HG03575 (cell line): ENCODE measurements at regions not wholly inside any gene's neighbourhood (a gene's known extent, or its start where the extent isn't known, plus 50 kb on each side); places are given as distances from the start of the nearest gene placed in this dataset.

ENCODE experiments used
- ATAC-seq: cut with Tn5 transposase; IDR thresholded peaks from one replicate; pipeline ENCODE4 v1.9.1; 2021; ENCODE audit not compliant: unreplicated experiment, insufficient number of reproducible peaks, low FRiP score; ENCODE audit errors: extremely low read depth

- ATAC-seq: no peak
Observed at GRCh38 chr6:169034516-169035167, 219.0 kb downstream of the THBS2 start.

GRCh38 chr6:169029861-169030260 is 223.8 kb downstream of the THBS2 start:
- no peak for ATAC-seq

- ATAC-seq: no peak
Observed at GRCh38 chr6:169028343-169028742, 225.3 kb downstream of the THBS2 start.

- ATAC-seq: no peak
Observed at GRCh38 chr6:169026175-169026574, 227.5 kb downstream of the THBS2 start.

- no peak for ATAC-seq
Observed at GRCh38 chr6:169024047-169024660, 229.5 kb downstream of the THBS2 start.

- no peak for ATAC-seq
Observed at GRCh38 chr6:169023161-169023874, 230.3 kb downstream of the THBS2 start.

GRCh38 chr6:169022079-169022478 is 231.6 kb downstream of the THBS2 start:
- no peak for ATAC-seq

GRCh38 chr6:169020821-169021220 is 232.8 kb downstream of the THBS2 start:
- no peak for ATAC-seq

- ATAC-seq: no peak
Observed at GRCh38 chr6:169019727-169020491, 233.7 kb downstream of the THBS2 start.

GRCh38 chr6:169019111-169019510 is 234.5 kb downstream of the THBS2 start:
- ATAC-seq: no peak

- ATAC-seq: no peak
Observed at GRCh38 chr6:169016758-169017157, 236.9 kb downstream of the THBS2 start.

- ATAC-seq: no peak
Observed at GRCh38 chr6:169014211-169015197, 239.1 kb downstream of the THBS2 start.

- no peak for ATAC-seq
Observed at GRCh38 chr6:169009628-169010027, 244.0 kb downstream of the THBS2 start.

GRCh38 chr6:169008641-169009257 is 244.9 kb downstream of the THBS2 start:
- no peak for ATAC-seq

- no peak for ATAC-seq
Observed at GRCh38 chr6:169005166-169005565, 248.5 kb downstream of the THBS2 start.

GRCh38 chr6:169000022-169000421 is 253.6 kb downstream of the THBS2 start:
- ATAC-seq: no peak

- no peak for ATAC-seq
Observed at GRCh38 chr6:168999392-168999791, 254.3 kb downstream of the THBS2 start.

GRCh38 chr6:168996356-168996625 is 257.4 kb downstream of the THBS2 start:
- ATAC-seq: no peak
